Endothelial cell of umbilical vein (primary cell): ENCODE measurements at regions not wholly inside any gene's neighbourhood (a gene's known extent, or its start where the extent isn't known, plus 50 kb on each side); places are given as distances from the start of the nearest gene placed in this dataset.

Experiments
- BruUV-seq: library from RNA; stranded (reverse); fragments of 400-500 nt; replicated peaks from 2 replicates; lab custom pipeline; 2021; lab: Mats Ljungman, UMichigan
- CTCF ChIA-PET: fragments of 300-600, 350-600 bp; sonication (Branson Sonifier 250); formaldehyde crosslinking; loops from one replicate; lab custom pipeline; 2021; ENCODE audit warnings: antibody characterized with exemption, inconsistent platforms; lab: Charles Lee
- POLR2A ChIA-PET: fragments of 300-600, 350-600 bp; sonication (Branson Sonifier 250); formaldehyde crosslinking; loops from one replicate; lab custom pipeline; 2021; ENCODE audit warnings: antibody characterized with exemption, inconsistent platforms; lab: Charles Lee
- DNase-seq: peaks from one replicate; pipeline ENCODE4 v3.0.0-alpha.2; 2011; ENCODE audit warnings: low read depth, low spot score
- FAIRE-seq: peaks from 2 replicates; lab custom pipeline; 2011; peaks lifted over from hg19 to GRCh38; lab: Jason Lieb, UNC
- H2AFZ ChIP-seq: 2 replicates; pipeline ENCODE4 v1.6.0; 2012; ENCODE audit warnings: low read depth, low read length, control low read depth, inconsistent platforms
- H3K27ac ChIP-seq: 2 replicates; pipeline ENCODE4 v1.5.1; 2011; ENCODE audit warnings: low read depth, mild to moderate bottlenecking, control low read depth, low read length, moderate library complexity; ENCODE audit not compliant: insufficient read depth
- H3K27me3 ChIP-seq, 2 experiments: 2 replicates each; pipeline versions ENCODE4 v1.6.0 to v1.6.1; 2011; ENCODE audit warnings: low read length in 2 of 2, mixed read lengths in 1 of 2; ENCODE audit not compliant: control insufficient read depth in 2 of 2, insufficient read depth in 2 of 2
- H3K36me3 ChIP-seq, 2 experiments: 2 replicates in 1 of 2; 3 replicates in 1 of 2; pipeline ENCODE4 v1.5.1; 2011; ENCODE audit warnings: low read length in 2 of 2, mild to moderate bottlenecking in 1 of 2, moderate library complexity in 1 of 2; ENCODE audit not compliant: control insufficient read depth in 2 of 2, insufficient read depth in 2 of 2; ENCODE audit errors: extremely low read depth in 1 of 2
- H3K4me1 ChIP-seq: 3 replicates; pipeline ENCODE4 v1.5.1; 2011; ENCODE audit warnings: mild to moderate bottlenecking, low read length; ENCODE audit not compliant: control insufficient read depth, insufficient read depth; ENCODE audit errors: extremely low read depth
- H3K4me2 ChIP-seq: 2 replicates; pipeline ENCODE4 v1.6.1; 2011; ENCODE audit warnings: low read length, control low read depth, mixed read lengths; ENCODE audit not compliant: insufficient read depth
- H3K4me3 ChIP-seq, 3 experiments: fragments of 200-600 bp in 1 of 3; sonication (generic), shearing (Covaris generic) in 1 of 3; replicated peaks in 1 of 3; 2 replicates each; pipeline ENCODE4 v1.5.1; 2011 to 2016; ENCODE audit warnings: control low read depth in 3 of 3, low read length in 3 of 3, mild to moderate bottlenecking in 2 of 3, inconsistent platforms in 1 of 3, low read depth in 1 of 3, moderate library complexity in 1 of 3; ENCODE audit not compliant: insufficient read depth in 1 of 3
- H3K79me2 ChIP-seq: 2 replicates; pipeline ENCODE4 v1.6.0; 2012; ENCODE audit warnings: low read length, inconsistent platforms; ENCODE audit not compliant: control insufficient read depth, insufficient read depth
- H3K9ac ChIP-seq: replicated peaks from 2 replicates; pipeline ENCODE3; 2011; ENCODE audit warnings: low read length, control low read depth; ENCODE audit not compliant: insufficient read depth; ENCODE audit errors: extremely low read depth
- H3K9me1 ChIP-seq: replicated peaks from 3 replicates; pipeline ENCODE4 v1.6.0; 2011; ENCODE audit warnings: mild to moderate bottlenecking, low read length; ENCODE audit not compliant: control insufficient read depth, insufficient read depth; ENCODE audit errors: extremely low read depth
- H3K9me3 ChIP-seq: replicated peaks from 2 replicates; pipeline ENCODE4 v1.5.1; 2012; ENCODE audit warnings: low read length, inconsistent platforms; ENCODE audit not compliant: control insufficient read depth, insufficient read depth
- H4K20me1 ChIP-seq: replicated peaks from 2 replicates; pipeline ENCODE3; 2011; ENCODE audit warnings: mild to moderate bottlenecking, low read length; ENCODE audit not compliant: control insufficient read depth, insufficient read depth; ENCODE audit errors: extremely low read depth
- CTCF ChIP-seq, 2 donors: IDR thresholded peaks; 1 replicate in 1 of 2; 2 replicates in 1 of 2; pipeline ENCODE4 v1.5.1; 2011; ENCODE audit warnings: low read length in 2 of 2, mild to moderate bottlenecking in 2 of 2, moderate library complexity in 2 of 2, control low read depth in 1 of 2, inconsistent platforms in 1 of 2, low read depth in 1 of 2; ENCODE audit not compliant: insufficient read depth in 1 of 2; ENCODE audit errors: extremely low read depth in 1 of 2
- EZH2 ChIP-seq: IDR thresholded peaks from 2 replicates; pipeline ENCODE4 v1.6.1; 2012; ENCODE audit warnings: borderline replicate concordance, low read depth, mild to moderate bottlenecking, moderate library complexity, low read length, inconsistent platforms; ENCODE audit not compliant: severe bottlenecking
- POLR2AphosphoS5 ChIP-seq: IDR thresholded peaks from 2 replicates; pipeline ENCODE4 v1.6.1; 2012; ENCODE audit warnings: low read depth, mild to moderate bottlenecking, control low read depth, low read length, moderate library complexity; ENCODE audit not compliant: insufficient read depth
- dilution Hi-C: fragments of 300-500 bp; cut with MboI; formaldehyde crosslinking; loops from one replicate; pipeline ENCODE4 v1.15.0; 2019; ENCODE audit warnings: low sequenced_read_pairs; ENCODE audit not compliant: extremely low pct_ligation_motif_present
- intact Hi-C: fragments of 100-400 bp; cut with micrococcal nuclease; formaldehyde crosslinking; loops from one replicate; pipeline ENCODE4 v1.10.0; 2022

- Histone ChIP-seq H4K20me1 (no peaks in the 10 kb centered on the region), H3K4me2 (no peak overlapping the region), H3K9me3 (no peaks in the 10 kb centered on the region), H3K36me3 (no peaks in the 10 kb centered on the region), H3K9ac (no peak overlapping the region), H2AFZ (no peak overlapping the region), H3K27ac (no peak overlapping the region), H3K79me2 (no peaks in the 10 kb centered on the region), H3K27me3 (no peaks in the 10 kb centered on the region), H3K4me1 (no peaks in the 10 kb centered on the region), H3K9me1 (no peaks in the 10 kb centered on the region), H3K4me3 (no peak overlapping the region)
- no peak for FAIRE-seq
- intact Hi-C loops (no loop called here), dilution Hi-C loops (no loop called here)
- DNase-seq, result no peak
- ChIA-PET CTCF (no interaction called here), POLR2A (no interaction called here)
- TF ChIP-seq EZH2, result no peak
- BruUV-seq, result no TSS peak
These were observed 477.0 kb downstream of the TBC1D22A start for GRCh38 chr22:47239474-47239860.

GRCh38 chr22:47238690-47239473 lies 476.4 kb downstream of the TBC1D22A start:
- CTCF ChIA-PET, result no interaction called here
- Histone ChIP-seq H3K4me2 (no peak overlapping the region), H2AFZ (no peak overlapping the region), H3K27me3 (no peaks in the 10 kb centered on the region), H3K79me2 (no peaks in the 10 kb centered on the region), H4K20me1 (no peaks in the 10 kb centered on the region), H3K9ac (no peak overlapping the region), H3K36me3 (no peaks in the 10 kb centered on the region), H3K4me1 (no peaks in the 10 kb centered on the region), H3K27ac (no peak overlapping the region), H3K4me3 (no peak overlapping the region), H3K9me3 (no peaks in the 10 kb centered on the region), H3K9me1 (no peaks in the 10 kb centered on the region)
- no TSS peak for BruUV-seq
- POLR2A ChIA-PET, result no interaction called here
- DNase-seq (no peak), FAIRE-seq (no peak)
- intact Hi-C loops, result no loop called here
- no peak for TF ChIP-seq POLR2AphosphoS5
- TF ChIP-seq CTCF (IDR thresholded peaks at IDR 0.05; ENCODE audit: extremely low read depth in 1 of 2, insufficient read depth in 1 of 2, low read depth in 1 of 2, low read length in 2 of 2), result no peak
- dilution Hi-C loops, result no loop called here
